Mucosa of descending colon (tissue), 3 donors: ENCODE measurements at regions not wholly inside any gene's neighbourhood (a gene's known extent, or its start where the extent isn't known, plus 50 kb on each side); places are given as distances from the start of the nearest gene placed in this dataset.
"Not testable (repeated sequence)": the region's sequence is repeated elsewhere in the genome, so short reads cannot be mapped to it uniquely, and the experiment has no call there.

Source experiments
- ATAC-seq: fragments of 200-7000 bp; cut with Tn5 transposase; one replicate; pipeline ENCODE4 v1.9.1; 2020; ENCODE audit warnings: mild to moderate bottlenecking, moderate library complexity
- DNase-seq, 3 donors: peaks; one replicate each; pipeline ENCODE4 v3.0.0-alpha.2; 2020
- H3K36me3 ChIP-seq: fragments of 200-600 bp; one replicate; pipeline ENCODE4 v1.8.0; 2021; ENCODE audit warnings: low read depth, mild to moderate bottlenecking
- H3K4me1 ChIP-seq: fragments of 200-600 bp; one replicate; pipeline ENCODE4 v1.8.0; 2021; ENCODE audit warnings: low read depth, mild to moderate bottlenecking
- H3K4me3 ChIP-seq: fragments of 200-600 bp; one replicate; pipeline ENCODE4 v1.8.0; 2021; ENCODE audit warnings: mild to moderate bottlenecking
- H3K9me3 ChIP-seq: fragments of 200-600 bp; one replicate; pipeline ENCODE4 v1.8.0; 2021; ENCODE audit warnings: mild to moderate bottlenecking
- CTCF ChIP-seq: fragments of 200-600 bp; IDR thresholded peaks from one replicate; pipeline ENCODE4 v1.8.0; 2022; ENCODE audit warnings: antibody characterized with exemption, mild to moderate bottlenecking
- intact Hi-C, 2 donors: fragments of 100-400 bp; cut with DNase I in 1 of 2; cut with micrococcal nuclease in 1 of 2; formaldehyde crosslinking; loops; one replicate each; pipeline versions ENCODE4 v1.11.0 to v1.11.1; 2022; cut with DNase I, micrococcal nuclease
- donor health status: DM: no; HTN: no; CAD: no; lungs with moderate emphysema.
- donor health status: DM: no; HTN: no; CAD: no.
- donor health status: DM: no; HTN: yes; CAD: no.

GRCh38 chr15:95784508-95784907 lies 546.0 kb upstream of the NR2F2 start:
- DNase-seq = no peak
- intact Hi-C loops = no loop called here
- Histone ChIP-seq H3K4me3 (no peak overlapping the region), H3K36me3 (no peaks in the 10 kb centered on the region), H3K4me1 (no peaks in the 10 kb centered on the region), H3K9me3 (peaks cover 44% of the 10 kb centered on the region)
- no peak for ATAC-seq
- no peak for TF ChIP-seq CTCF

GRCh38 chr15:95785276-95785675 lies 545.2 kb upstream of the NR2F2 start:
- H3K4me1 ChIP-seq, intact Hi-C loops, H3K4me3 ChIP-seq, H3K36me3 ChIP-seq, ATAC-seq, DNase-seq: not testable (repeated sequence)
- peaks cover 44% of the 10 kb centered on the region for H3K9me3 ChIP-seq

GRCh38 chr15:95793231-95793630 lies 537.3 kb upstream of the NR2F2 start:
- no peak for TF ChIP-seq CTCF
- Histone ChIP-seq H3K4me3 (no peak overlapping the region), H3K4me1 (no peaks in the 10 kb centered on the region), H3K9me3 (peaks cover 5% of the 10 kb centered on the region), H3K36me3 (no peaks in the 10 kb centered on the region)
- intact Hi-C loops = no loop called here
- ATAC-seq (no peak), DNase-seq (no peak)

- no peak for ATAC-seq
- intact Hi-C loops = no loop called here
- TF ChIP-seq CTCF = no peak
- no peak for DNase-seq
- H3K9me3 ChIP-seq = peaks cover 5% of the 10 kb centered on the region
- no peaks in the 10 kb centered on the region for H3K4me1 ChIP-seq
- H3K4me3 ChIP-seq = no peak overlapping the region
- no peaks in the 10 kb centered on the region for H3K36me3 ChIP-seq
Measured at GRCh38 chr15:95795386-95795785, 535.1 kb upstream of the NR2F2 start.

GRCh38 chr15:95799286-95800200 lies 531.0 kb upstream of the NR2F2 start:
- no peak overlapping the region for H3K4me3 ChIP-seq
- ATAC-seq (no peak), DNase-seq (no peak)
- H3K4me1 ChIP-seq = no peaks in the 10 kb centered on the region
- peaks cover 5% of the 10 kb centered on the region for H3K9me3 ChIP-seq
- intact Hi-C loops = loop anchor here in 1 of 2 donors (5.0 kb wide), 1 partner anchor 187 kb away; no protein-coding TSS in a partner anchor
- no peak for TF ChIP-seq CTCF
- H3K36me3 ChIP-seq = no peaks in the 10 kb centered on the region

GRCh38 chr15:95804484-95804883 lies 526.0 kb upstream of the NR2F2 start:
- no peak for TF ChIP-seq CTCF
- H3K9me3 ChIP-seq = no peaks in the 10 kb centered on the region
- intact Hi-C loops = loop anchor here in 1 of 2 donors (5.0 kb wide), 1 partner anchor 192 kb away; no protein-coding TSS in a partner anchor
- no peaks in the 10 kb centered on the region for H3K4me1 ChIP-seq
- no peak for ATAC-seq
- no peak overlapping the region for H3K4me3 ChIP-seq
- DNase-seq = no peak
- no peaks in the 10 kb centered on the region for H3K36me3 ChIP-seq
